Small intestine (tissue), 7 donors: ENCODE measurements at regions not wholly inside any gene's neighbourhood (a gene's known extent, or its start where the extent isn't known, plus 50 kb on each side); places are given as distances from the start of the nearest gene placed in this dataset.
"Not testable (repeated sequence)": the region's sequence is repeated elsewhere in the genome, so short reads cannot be mapped to it uniquely, and the experiment has no call there.

Experiments used
- DNase-seq, 2 donors: peaks; one replicate each; pipeline versions ENCODE4 v3.0.0 to v3.0.0-alpha.2; 2013
- FAIRE-seq: peaks from 2 replicates; lab custom pipeline; 2012; peaks lifted over from hg19 to GRCh38; lab: Jason Lieb, UNC
- H3K27ac ChIP-seq, 3 donors: one replicate each; pipeline ENCODE4 v1.5.1; 2013; ENCODE audit warnings: low read length in 2 of 3, mild to moderate bottlenecking in 2 of 3, control low read depth in 1 of 3, inconsistent platforms in 1 of 3, low read depth in 1 of 3, moderate library complexity in 1 of 3
- H3K27me3 ChIP-seq, 3 donors: one replicate each; pipeline ENCODE4 v1.6.1; 2013; ENCODE audit warnings: low read length in 3 of 3, inconsistent platforms in 1 of 3; ENCODE audit not compliant: control insufficient read depth in 3 of 3, insufficient read depth in 3 of 3
- H3K36me3 ChIP-seq, 3 donors: one replicate each; pipeline ENCODE4 v1.6.1; 2013; ENCODE audit warnings: low read length in 3 of 3, inconsistent platforms in 1 of 3, low read depth in 1 of 3, mild to moderate bottlenecking in 1 of 3, moderate library complexity in 1 of 3; ENCODE audit not compliant: control insufficient read depth in 3 of 3, insufficient read depth in 2 of 3
- H3K4me1 ChIP-seq, 3 donors: one replicate each; pipeline ENCODE4 v1.6.1; 2013; ENCODE audit warnings: low read length in 2 of 3, inconsistent platforms in 1 of 3, low read depth in 1 of 3, mild to moderate bottlenecking in 1 of 3, moderate library complexity in 1 of 3; ENCODE audit not compliant: control insufficient read depth in 3 of 3, insufficient read depth in 2 of 3
- H3K4me3 ChIP-seq, 3 donors: one replicate each; pipeline ENCODE4 v1.5.1; 2013; ENCODE audit warnings: low read length in 3 of 3, control low read depth in 1 of 3, inconsistent platforms in 1 of 3, low read depth in 1 of 3, mild to moderate bottlenecking in 1 of 3, moderate library complexity in 1 of 3
- H3K9me3 ChIP-seq, 2 donors: one replicate each; pipeline ENCODE4 v1.6.1; 2013; ENCODE audit warnings: low read depth in 1 of 2, low read length in 1 of 2; ENCODE audit not compliant: control insufficient read depth in 2 of 2, insufficient read depth in 1 of 2
- WGBS, 3 donors: extraction: QIAGEN DNeasy Blood & Tissue Kit; methylation state at CpG; one replicate each; pipeline ENCODE4 v1.1.7; 2013; 5-methylcytosine and 5-hydroxymethylcytosine counted together
- donor health status: healthy with polysubstance abuse.
- donor health status: control.
- donor health status: control.
- donor health status: Bipolar disorder and iron deficiency.
- donor health status: healthy.

- H3K36me3 ChIP-seq = no peaks in the 10 kb centered on the region
- DNase-seq (no peak), FAIRE-seq (no peak)
- 75 to 86% (median 85%) methylated on average over 3 of the region's 3 CpGs for WGBS, 3 donors
- H3K4me3 ChIP-seq = no peak overlapping the region
- no peaks in the 10 kb centered on the region for H3K9me3 ChIP-seq
- H3K4me1 ChIP-seq = peaks cover 0 to 6% (median 3%) of the 10 kb centered on the region in 3 donors
- H3K27ac ChIP-seq = no peak overlapping the region
- no peaks in the 10 kb centered on the region for H3K27me3 ChIP-seq
Observed at GRCh38 chr3:62942227-62942626, 67.0 kb upstream of the CADPS start.

DNA sequence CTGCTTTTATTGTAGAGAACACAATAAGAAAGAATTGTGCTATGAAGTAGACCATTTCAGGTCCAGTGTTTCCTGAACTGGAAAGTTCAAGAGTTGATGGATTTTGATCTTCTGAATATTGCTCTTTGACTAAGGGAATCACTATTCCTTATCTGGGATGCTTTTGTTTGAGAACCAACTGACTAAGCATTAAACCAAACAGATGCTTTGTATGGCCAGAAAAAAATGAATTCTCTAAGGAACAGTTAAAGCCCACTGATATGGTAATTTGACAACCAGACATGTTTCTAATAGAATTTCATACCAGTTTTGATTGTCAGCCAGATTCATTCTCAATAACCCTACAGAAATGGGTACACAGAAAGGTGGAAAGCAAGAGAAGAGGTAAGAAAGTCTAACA is 67.5 kb upstream of the CADPS start:
- H3K4me1 ChIP-seq = peaks cover 0 to 6% (median 3%) of the 10 kb centered on the region in 3 donors

DNA sequence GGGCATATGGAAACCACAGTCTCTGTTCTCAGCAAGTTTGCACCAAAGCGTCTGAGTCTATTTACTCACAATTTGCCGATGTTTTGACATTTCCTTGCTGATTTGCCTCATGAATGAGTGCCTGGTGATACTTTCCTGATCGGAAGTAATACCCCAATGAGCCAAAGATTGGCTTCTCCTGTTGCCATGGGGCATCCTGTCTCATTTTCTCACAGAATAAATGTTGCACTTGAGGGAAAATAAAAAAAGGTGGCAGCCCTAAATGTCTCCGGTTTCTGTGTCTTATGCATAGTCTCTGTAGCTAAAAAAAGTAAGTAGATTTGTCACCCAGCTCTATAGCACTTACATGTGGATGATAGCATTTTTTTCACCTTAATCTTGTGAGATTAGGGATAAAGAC is 73.7 kb upstream of the CADPS start:
- WGBS, 3 donors = 62 to 84% (median 83%) methylated on average over 4 of the region's 4 CpGs
- H3K9me3 ChIP-seq = peaks cover 0 to 12% of the 10 kb centered on the region in 2 donors
- no peak for DNase-seq
- H3K4me3 ChIP-seq = no peak overlapping the region
- H3K4me1 ChIP-seq = peaks cover 0 to 4% (median 0%) of the 10 kb centered on the region in 3 donors
- no peaks in the 10 kb centered on the region for H3K36me3 ChIP-seq
- no peaks in the 10 kb centered on the region for H3K27me3 ChIP-seq
- no peak overlapping the region for H3K27ac ChIP-seq
- FAIRE-seq = no peak

More for the DNA sequence above, 67.5 kb upstream of the CADPS start:
- no peak overlapping the region for H3K4me3 ChIP-seq
- FAIRE-seq (no peak), DNase-seq (no peak)
- H3K27ac ChIP-seq = no peak overlapping the region
- no peaks in the 10 kb centered on the region for H3K36me3 ChIP-seq
- H3K9me3 ChIP-seq = no peaks in the 10 kb centered on the region
- no peaks in the 10 kb centered on the region for H3K27me3 ChIP-seq

DNA sequence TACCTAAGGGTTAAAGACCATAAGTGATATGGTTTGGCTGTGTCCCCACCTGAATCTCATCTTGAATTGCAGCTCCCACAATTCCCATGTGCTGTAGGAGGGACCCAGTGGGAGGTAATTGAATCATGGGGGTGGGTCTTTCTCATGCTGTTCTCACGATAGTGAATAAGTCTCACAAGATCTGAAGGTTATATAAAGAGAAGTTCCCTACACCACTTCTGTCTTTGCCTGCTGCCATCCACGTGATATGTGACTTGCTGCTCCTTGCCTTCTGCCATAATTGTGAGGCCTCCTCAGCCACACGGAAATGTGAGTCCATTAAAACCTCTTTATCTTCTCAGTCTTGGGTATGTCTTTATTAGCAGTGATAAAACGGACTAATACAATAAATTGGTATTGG is 75.0 kb upstream of the CADPS start:
- peak in 1 of 2 donors; percentile 45 for DNase-seq
- Histone ChIP-seq H3K27me3 (no peaks in the 10 kb centered on the region), H3K36me3 (no peaks in the 10 kb centered on the region), H3K4me1 (peaks cover 0 to 4% (median 0%) of the 10 kb centered on the region in 3 donors), H3K27ac (no peak overlapping the region), H3K9me3 (peaks cover 0 to 12% of the 10 kb centered on the region in 2 donors), H3K4me3 (no peak overlapping the region)
- WGBS, 3 donors = 33 to 41% (median 39%) methylated on average over 4 of the region's 4 CpGs
- no peak for FAIRE-seq

DNA sequence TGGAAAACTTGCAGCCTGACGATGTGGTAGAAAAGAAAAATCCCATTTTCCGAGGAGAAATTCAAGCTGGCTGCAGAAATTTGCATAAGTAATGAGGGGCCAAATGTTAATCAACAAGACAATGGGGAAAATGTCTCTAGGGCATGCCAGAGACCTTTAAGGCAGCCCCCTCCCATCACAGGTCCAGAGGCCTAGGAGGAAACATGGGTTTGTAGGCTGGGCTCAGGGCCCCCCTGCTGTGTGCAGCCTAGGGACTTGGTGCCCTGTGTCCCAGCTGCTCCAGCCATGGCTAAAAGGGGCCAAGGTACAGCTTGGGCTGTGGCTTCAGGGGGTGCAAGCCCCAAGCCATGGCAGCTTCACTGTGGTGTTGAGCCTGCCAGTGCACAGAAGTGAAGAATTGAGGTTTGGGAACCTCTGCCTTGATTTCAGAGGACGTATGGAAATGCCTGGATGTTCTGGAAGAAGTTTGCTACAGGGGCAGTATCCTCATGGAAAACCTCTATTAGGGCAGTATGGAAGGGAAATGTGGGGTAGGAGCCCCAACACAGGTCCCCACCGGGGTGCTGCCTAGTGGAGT is 75.9 kb upstream of the CADPS start:
- DNase-seq (no peak), FAIRE-seq (no peak)
- Histone ChIP-seq H3K4me1 (peaks cover 0 to 4% (median 0%) of the 10 kb centered on the region in 3 donors), H3K9me3 (peaks cover 0 to 12% of the 10 kb centered on the region in 2 donors), H3K27ac (no peak overlapping the region), H3K27me3 (no peaks in the 10 kb centered on the region), H3K36me3 (no peaks in the 10 kb centered on the region), H3K4me3 (no peak overlapping the region)
- 64 to 86% (median 74%) methylated on average over 4 of the region's 4 CpGs for WGBS, 3 donors

DNA sequence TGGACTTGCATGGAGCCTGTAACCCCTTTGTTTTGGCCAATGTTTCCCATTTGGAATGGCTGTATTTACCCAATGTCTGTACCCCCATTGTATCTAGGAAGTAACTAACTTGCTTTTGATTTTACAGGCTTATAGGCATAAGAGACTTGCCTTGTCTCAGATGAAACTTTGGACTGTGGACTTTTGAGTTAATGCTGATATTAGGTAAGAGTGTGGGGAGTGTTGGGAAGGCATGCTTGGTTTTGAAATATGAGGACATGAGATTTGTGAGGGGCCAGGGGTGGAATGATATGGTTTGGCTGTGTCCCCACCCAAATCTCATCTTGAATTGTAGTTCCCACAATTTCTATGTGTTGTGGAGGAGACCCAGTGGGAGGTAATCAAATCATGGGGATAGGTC is 76.7 kb upstream of the CADPS start:
- H3K27ac ChIP-seq, H3K4me1 ChIP-seq, H3K27me3 ChIP-seq, H3K4me3 ChIP-seq, H3K36me3 ChIP-seq, FAIRE-seq: not testable (repeated sequence)
- peak; percentile 40 to 84 for DNase-seq
- peaks cover 0 to 12% of the 10 kb centered on the region in 2 donors for H3K9me3 ChIP-seq

DNA sequence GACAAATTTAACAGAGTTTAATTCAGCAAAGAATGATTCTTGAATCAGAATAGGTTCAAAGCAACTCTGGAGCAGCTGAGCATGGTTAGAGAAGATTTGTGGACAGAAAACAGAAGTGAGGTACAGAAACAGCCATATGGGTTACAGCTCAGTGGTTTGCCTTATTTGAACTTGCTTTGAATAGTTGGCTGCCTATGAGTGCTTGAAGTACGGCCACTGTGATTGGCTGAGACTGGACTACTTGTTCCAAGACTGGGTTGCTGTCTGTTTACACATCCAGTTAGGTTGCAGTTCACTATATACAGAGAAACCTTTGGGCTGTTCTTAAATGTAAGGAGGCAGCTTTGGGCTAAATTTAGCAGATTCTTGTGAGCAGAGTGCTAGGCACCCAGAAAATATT is 79.4 kb upstream of the CADPS start:
- no peak for DNase-seq
- no peaks in the 10 kb centered on the region for H3K36me3 ChIP-seq
- no peak overlapping the region for H3K27ac ChIP-seq
- peaks cover 0 to 14% of the 10 kb centered on the region in 2 donors for H3K9me3 ChIP-seq
- H3K4me3 ChIP-seq = no peak overlapping the region
- WGBS, 3 donors = 63 to 89% (median 86%) methylated on average over 1 of the region's 1 CpG
- H3K27me3 ChIP-seq = no peaks in the 10 kb centered on the region
- peaks cover 0 to 4% (median 0%) of the 10 kb centered on the region in 3 donors for H3K4me1 ChIP-seq
- FAIRE-seq = no peak

DNA sequence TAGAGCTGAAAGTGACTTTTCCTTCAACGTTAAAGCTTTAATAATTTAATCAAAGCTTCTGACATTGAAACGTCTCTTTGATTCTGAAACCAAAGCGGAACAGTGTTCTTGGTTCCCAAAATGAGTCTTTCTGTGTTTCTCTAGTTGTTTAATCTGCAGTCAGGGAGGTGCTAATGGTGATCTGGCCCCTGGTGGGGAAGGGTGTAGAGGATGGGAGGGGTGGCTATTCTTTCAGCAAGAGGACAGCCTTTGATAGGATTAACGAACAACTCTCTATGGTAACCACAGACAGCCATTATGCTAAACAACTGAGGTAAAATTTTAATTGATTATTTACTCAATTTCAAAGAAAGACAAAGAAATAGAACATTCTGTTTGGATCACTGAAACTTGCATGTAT is 79.9 kb upstream of the CADPS start:
- Histone ChIP-seq H3K4me1 (peaks cover 0 to 4% (median 0%) of the 10 kb centered on the region in 3 donors), H3K27ac (no peak overlapping the region), H3K36me3 (no peaks in the 10 kb centered on the region), H3K9me3 (peaks cover 0 to 14% of the 10 kb centered on the region in 2 donors), H3K27me3 (no peaks in the 10 kb centered on the region), H3K4me3 (no peak overlapping the region)
- DNase-seq = no peak
- 72 to 79% (median 77%) methylated on average over 4 of the region's 4 CpGs for WGBS, 3 donors
- no peak for FAIRE-seq

DNA sequence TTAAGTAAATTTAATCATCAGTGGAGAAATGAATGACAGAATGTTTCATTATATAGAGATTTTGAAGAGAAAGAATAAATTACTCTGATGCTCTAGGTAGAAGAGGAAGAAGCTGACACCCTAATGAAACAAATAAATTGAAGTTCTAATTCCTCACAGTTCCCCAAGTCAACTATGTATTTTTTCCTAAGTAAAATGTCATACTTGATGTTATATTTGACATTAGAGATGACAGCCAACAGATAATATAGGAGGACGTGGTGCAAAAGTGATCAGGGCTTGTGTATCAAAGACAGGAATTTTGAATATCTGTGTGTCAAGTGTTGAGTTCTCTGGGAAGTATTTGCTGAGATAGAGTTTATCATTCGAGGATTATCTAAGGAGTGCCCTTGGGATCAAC is 81.2 kb upstream of the CADPS start:
- peaks cover 0 to 2% (median 0%) of the 10 kb centered on the region in 3 donors for H3K4me1 ChIP-seq
- DNase-seq = no peak
- H3K4me3 ChIP-seq = no peak overlapping the region
- peaks cover 0 to 11% of the 10 kb centered on the region in 2 donors for H3K9me3 ChIP-seq
- FAIRE-seq = no peak
- H3K27ac ChIP-seq = no peak overlapping the region
- no peaks in the 10 kb centered on the region for H3K27me3 ChIP-seq
- no peaks in the 10 kb centered on the region for H3K36me3 ChIP-seq
- 50 to 62% (median 55%) methylated on average over 2 of the region's 2 CpGs for WGBS, 3 donors
